A673 (cell line): ENCODE measurements at regions not wholly inside any gene's neighbourhood (a gene's known extent, or its start where the extent isn't known, plus 50 kb on each side); places are given as distances from the start of the nearest gene placed in this dataset.
A peak's percentile ranks its signal among the peaks of the same experiment; 100 is the strongest.

Source experiments
- BruUV-seq: library from RNA; stranded (reverse); fragments of 400-500 nt; replicated peaks from 2 replicates; lab custom pipeline; 2021; lab: Mats Ljungman, UMichigan
- CTCF ChIA-PET: fragments of 300-600 bp; sonication (Branson Sonifier 250); formaldehyde crosslinking; loops from one replicate; lab custom pipeline; 2022; ENCODE audit warnings: antibody characterized with exemption; lab: Charles Lee
- POLR2A ChIA-PET: fragments of 300-600 bp; sonication (Branson Sonifier 250); formaldehyde crosslinking; loops from one replicate; lab custom pipeline; 2022; ENCODE audit warnings: antibody characterized with exemption; ENCODE audit not compliant: low non-redundant PET; lab: Charles Lee
- DNase-seq: peaks from one replicate; pipeline ENCODE4 v3.0.0-alpha.2; 2015; ENCODE audit warnings: low spot score
- H3K27ac ChIP-seq: fragments of 200-600 bp; sonication (generic); 2 replicates; pipeline ENCODE4 v1.5.1; 2016; ENCODE audit warnings: mixed run types, low read depth, mild to moderate bottlenecking, mixed read lengths, antibody characterized with exemption, low read length; ENCODE audit not compliant: poor library complexity, severe bottlenecking
- H3K27me3 ChIP-seq: fragments of 200-600 bp; sonication (generic); replicated peaks from 2 replicates; pipeline ENCODE4 v1.6.1; 2017; ENCODE audit warnings: mixed run types, low read depth, mild to moderate bottlenecking, mixed read lengths, antibody characterized with exemption, low read length; ENCODE audit not compliant: insufficient read depth, poor library complexity
- H3K36me3 ChIP-seq: fragments of 200-600 bp; sonication (generic); 2 replicates; pipeline ENCODE4 v1.6.1; 2016; ENCODE audit warnings: mixed run types, mild to moderate bottlenecking, mixed read lengths, antibody characterized with exemption, low read length; ENCODE audit not compliant: insufficient read depth, poor library complexity, severe bottlenecking
- H3K4me1 ChIP-seq: fragments of 200-600 bp; sonication (generic); 2 replicates; pipeline ENCODE4 v1.6.1; 2017; ENCODE audit warnings: mixed run types, mild to moderate bottlenecking, mixed read lengths, antibody characterized with exemption, low read length; ENCODE audit not compliant: insufficient read depth, poor library complexity, severe bottlenecking
- H3K4me3 ChIP-seq: fragments of 200-600 bp; sonication (generic); 2 replicates; pipeline ENCODE4 v1.5.1; 2016; ENCODE audit warnings: low read depth, mixed run types, mild to moderate bottlenecking, mixed read lengths, low read length; ENCODE audit not compliant: poor library complexity, severe bottlenecking
- H3K9me3 ChIP-seq: fragments of 200-600 bp; sonication (generic); 2 replicates; pipeline ENCODE4 v1.6.1; 2016; ENCODE audit warnings: mixed run types, low read depth, mild to moderate bottlenecking, mixed read lengths, antibody characterized with exemption, low read length; ENCODE audit not compliant: poor library complexity, severe bottlenecking
- EZH2 ChIP-seq: fragments of 200-600 bp; sonication (generic); IDR thresholded peaks from 2 replicates; pipeline ENCODE4 v1.6.1; 2017; ENCODE audit warnings: borderline replicate concordance, low read depth, mild to moderate bottlenecking, mixed read lengths, antibody characterized with exemption, low read length; ENCODE audit not compliant: poor library complexity, severe bottlenecking
- intact Hi-C: fragments of 100-400 bp; cut with micrococcal nuclease; formaldehyde crosslinking; loops from one replicate; pipeline ENCODE4 v1.10.0; 2022; ENCODE audit not compliant: unreplicated experiment
- TF ChIP-seq, protein P1 (sequence below): fragments of 300-800, 200-600 bp; sonication (generic); conservative IDR thresholded peaks from 2 replicates; pipeline ENCODE4 v1.5.1; 2017; ENCODE audit warnings: low read depth, mild to moderate bottlenecking, antibody characterized with exemption, low read length, moderate library complexity, mixed read lengths

GRCh38 chr13:73922493-73923393, 211.5 kb downstream of the KLF12 start:
- Histone ChIP-seq H3K27me3 (no peaks in the 10 kb centered on the region), H3K4me3 (no peak overlapping the region), H3K27ac (no peak overlapping the region), H3K4me1 (no peaks in the 10 kb centered on the region), H3K9me3 (no peaks in the 10 kb centered on the region), H3K36me3 (no peaks in the 10 kb centered on the region)
- CTCF ChIA-PET: no interaction called here
- no peak for DNase-seq
- TF ChIP-seq, protein P1, sequence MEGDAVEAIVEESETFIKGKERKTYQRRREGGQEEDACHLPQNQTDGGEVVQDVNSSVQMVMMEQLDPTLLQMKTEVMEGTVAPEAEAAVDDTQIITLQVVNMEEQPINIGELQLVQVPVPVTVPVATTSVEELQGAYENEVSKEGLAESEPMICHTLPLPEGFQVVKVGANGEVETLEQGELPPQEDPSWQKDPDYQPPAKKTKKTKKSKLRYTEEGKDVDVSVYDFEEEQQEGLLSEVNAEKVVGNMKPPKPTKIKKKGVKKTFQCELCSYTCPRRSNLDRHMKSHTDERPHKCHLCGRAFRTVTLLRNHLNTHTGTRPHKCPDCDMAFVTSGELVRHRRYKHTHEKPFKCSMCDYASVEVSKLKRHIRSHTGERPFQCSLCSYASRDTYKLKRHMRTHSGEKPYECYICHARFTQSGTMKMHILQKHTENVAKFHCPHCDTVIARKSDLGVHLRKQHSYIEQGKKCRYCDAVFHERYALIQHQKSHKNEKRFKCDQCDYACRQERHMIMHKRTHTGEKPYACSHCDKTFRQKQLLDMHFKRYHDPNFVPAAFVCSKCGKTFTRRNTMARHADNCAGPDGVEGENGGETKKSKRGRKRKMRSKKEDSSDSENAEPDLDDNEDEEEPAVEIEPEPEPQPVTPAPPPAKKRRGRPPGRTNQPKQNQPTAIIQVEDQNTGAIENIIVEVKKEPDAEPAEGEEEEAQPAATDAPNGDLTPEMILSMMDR: no peak
- no peak for TF ChIP-seq EZH2
- POLR2A ChIA-PET: no interaction called here
- intact Hi-C loops: no loop called here
- BruUV-seq: no TSS peak

DNA sequence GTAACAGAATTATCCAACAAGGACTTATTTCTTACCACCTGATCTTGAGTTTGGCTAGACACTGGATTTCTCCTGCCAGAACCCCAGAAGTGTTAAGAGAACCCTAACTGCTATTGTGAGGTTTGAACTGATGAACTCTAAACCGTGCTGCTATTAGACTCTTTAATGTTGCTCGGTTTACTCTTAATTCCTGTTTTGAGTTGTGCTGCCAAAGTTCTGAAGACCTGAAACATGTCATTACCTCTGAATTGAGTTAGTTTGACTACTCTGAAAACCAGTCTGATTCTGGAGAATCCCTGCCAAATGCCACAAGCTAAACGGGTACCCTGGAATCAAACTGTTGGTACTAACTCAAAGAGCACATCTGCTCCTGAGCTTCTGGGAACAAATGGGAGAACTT, 215.5 kb downstream of the KLF12 start:
- CTCF ChIA-PET: no interaction called here
- TF ChIP-seq, protein P1: no peak
- POLR2A ChIA-PET: no interaction called here

DNA sequence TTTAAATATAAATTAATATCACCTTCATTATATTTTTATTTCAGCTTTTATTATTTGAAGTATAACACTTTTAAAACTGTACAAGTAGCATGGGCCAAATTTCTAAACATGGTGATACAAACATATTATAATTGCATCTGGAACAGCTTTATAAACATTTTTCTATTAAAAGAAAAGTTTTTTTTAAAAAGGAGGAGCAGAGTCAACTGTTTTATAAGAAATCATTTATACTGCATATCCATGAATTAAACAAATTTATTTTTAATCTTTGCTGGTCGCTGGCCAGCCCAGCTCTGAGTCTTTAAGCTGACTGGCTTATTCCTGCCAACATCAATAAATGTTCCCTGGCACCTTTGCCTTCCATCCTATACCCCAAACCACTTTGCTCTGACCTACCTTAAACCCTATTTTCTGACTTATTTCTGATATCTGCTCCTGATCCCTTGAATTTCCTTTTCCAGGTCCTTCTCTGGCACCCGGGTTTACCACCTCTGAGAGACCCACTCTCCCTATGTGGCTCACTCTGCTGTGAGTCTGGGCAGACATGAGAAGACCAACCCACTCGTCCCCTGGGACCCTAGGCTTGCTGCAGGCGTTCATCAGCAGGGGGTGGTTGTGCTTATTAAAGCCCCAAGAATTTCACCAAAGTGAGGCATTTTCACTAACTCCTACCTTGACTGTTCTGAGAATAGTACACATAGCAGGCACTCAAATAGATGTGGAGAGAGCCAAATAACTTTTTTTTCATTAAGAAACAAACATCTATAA, 220.3 kb downstream of the KLF12 start:
- no peak overlapping the region for H3K27ac ChIP-seq
- intact Hi-C loops: no loop called here
- peaks cover 16% of the 10 kb centered on the region for H3K4me1 ChIP-seq
- no peaks in the 10 kb centered on the region for H3K36me3 ChIP-seq
- DNase-seq: peak; percentile 75
- H3K9me3 ChIP-seq: no peaks in the 10 kb centered on the region
- H3K27me3 ChIP-seq: no peaks in the 10 kb centered on the region
- no TSS peak for BruUV-seq
- TF ChIP-seq EZH2: no peak
- TF ChIP-seq, protein P1: no peak
- H3K4me3 ChIP-seq: no peak overlapping the region
- CTCF ChIA-PET: no interaction called here
- POLR2A ChIA-PET: no interaction called here

More for the DNA sequence above, 215.5 kb downstream of the KLF12 start:
- Histone ChIP-seq H3K9me3 (no peaks in the 10 kb centered on the region), H3K27me3 (no peaks in the 10 kb centered on the region), H3K4me3 (no peak overlapping the region), H3K27ac (no peak overlapping the region), H3K36me3 (no peaks in the 10 kb centered on the region), H3K4me1 (peaks cover 14% of the 10 kb centered on the region)
- BruUV-seq: no TSS peak
- no peak for DNase-seq
- intact Hi-C loops: no loop called here
